Tongue (tissue), 1 donor: ENCODE measurements at regions not wholly inside any gene's neighbourhood (a gene's known extent, or its start where the extent isn't known, plus 50 kb on each side); places are given as distances from the start of the nearest gene placed in this dataset.

Experiments used
- DNase-seq: peaks from one replicate; pipeline ENCODE4 v3.0.0-alpha.2; 2015

- no peak for DNase-seq
These were observed 85.4 kb upstream of the TLE3 start for GRCh38 chr15:70182858-70183695.

- no peak for DNase-seq
These were observed 84.0 kb upstream of the TLE3 start for GRCh38 chr15:70181626-70182255.

- no peak for DNase-seq
These were observed 82.6 kb upstream of the TLE3 start for GRCh38 chr15:70180186-70180875.

GRCh38 chr15:70179309-70179892 is 81.7 kb upstream of the TLE3 start:
- no peak for DNase-seq

- no peak for DNase-seq
These were observed 80.8 kb upstream of the TLE3 start for GRCh38 chr15:70178335-70179084.

- no peak for DNase-seq
These were observed 75.0 kb upstream of the TLE3 start for GRCh38 chr15:70172566-70173225.

- DNase-seq = no peak
These were observed 74.4 kb upstream of the TLE3 start for GRCh38 chr15:70172124-70172523.

GRCh38 chr15:70171256-70171886 is 73.7 kb upstream of the TLE3 start:
- DNase-seq = no peak

GRCh38 chr15:70170096-70170699 is 72.5 kb upstream of the TLE3 start:
- no peak for DNase-seq

GRCh38 chr15:70169147-70169546 is 71.4 kb upstream of the TLE3 start:
- DNase-seq = no peak

GRCh38 chr15:70167155-70167554 is 69.4 kb upstream of the TLE3 start:
- no peak for DNase-seq

- no peak for DNase-seq
These were observed 68.9 kb upstream of the TLE3 start for GRCh38 chr15:70166506-70167087.

- DNase-seq = peak; percentile 78
These were observed 68.1 kb upstream of the TLE3 start for GRCh38 chr15:70165716-70166284.

GRCh38 chr15:70164910-70165715 is 67.4 kb upstream of the TLE3 start:
- no peak for DNase-seq

- no peak for DNase-seq
These were observed 66.6 kb upstream of the TLE3 start for GRCh38 chr15:70164156-70164900.

GRCh38 chr15:70160803-70161565 is 63.3 kb upstream of the TLE3 start:
- DNase-seq = no peak

- DNase-seq = no peak
These were observed 62.5 kb upstream of the TLE3 start for GRCh38 chr15:70160267-70160666.

GRCh38 chr15:70159713-70160009 is 61.9 kb upstream of the TLE3 start:
- DNase-seq = no peak
